ENCODE measurements at regions not wholly inside any gene's neighbourhood (a gene's known extent, or its start where the extent isn't known, plus 50 kb on each side); places are given as distances from the start of the nearest gene placed in this dataset.

DNA sequence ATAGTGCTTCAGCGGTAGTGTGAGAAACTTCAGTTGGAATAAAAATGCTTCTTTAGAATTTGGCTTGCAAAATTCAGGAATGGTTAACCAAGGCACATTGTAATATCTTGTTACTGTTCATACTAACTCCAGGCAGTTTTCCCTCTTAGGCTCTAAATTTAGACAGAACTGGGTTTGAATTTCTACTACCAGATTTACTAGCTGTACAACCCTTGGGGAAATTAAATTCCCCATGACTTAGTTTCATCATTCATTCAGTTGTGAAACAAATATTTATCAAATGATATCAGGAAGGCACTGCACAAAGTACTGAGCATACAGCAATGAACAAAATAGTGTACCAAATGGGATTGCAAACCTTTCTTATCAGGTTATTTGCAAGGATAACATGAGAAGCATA, 135.0 kb upstream of the IL15 start:
- no peak for DNase-seq
- no peak for ATAC-seq
- no peak for FAIRE-seq
- TF ChIP-seq, protein P1, sequence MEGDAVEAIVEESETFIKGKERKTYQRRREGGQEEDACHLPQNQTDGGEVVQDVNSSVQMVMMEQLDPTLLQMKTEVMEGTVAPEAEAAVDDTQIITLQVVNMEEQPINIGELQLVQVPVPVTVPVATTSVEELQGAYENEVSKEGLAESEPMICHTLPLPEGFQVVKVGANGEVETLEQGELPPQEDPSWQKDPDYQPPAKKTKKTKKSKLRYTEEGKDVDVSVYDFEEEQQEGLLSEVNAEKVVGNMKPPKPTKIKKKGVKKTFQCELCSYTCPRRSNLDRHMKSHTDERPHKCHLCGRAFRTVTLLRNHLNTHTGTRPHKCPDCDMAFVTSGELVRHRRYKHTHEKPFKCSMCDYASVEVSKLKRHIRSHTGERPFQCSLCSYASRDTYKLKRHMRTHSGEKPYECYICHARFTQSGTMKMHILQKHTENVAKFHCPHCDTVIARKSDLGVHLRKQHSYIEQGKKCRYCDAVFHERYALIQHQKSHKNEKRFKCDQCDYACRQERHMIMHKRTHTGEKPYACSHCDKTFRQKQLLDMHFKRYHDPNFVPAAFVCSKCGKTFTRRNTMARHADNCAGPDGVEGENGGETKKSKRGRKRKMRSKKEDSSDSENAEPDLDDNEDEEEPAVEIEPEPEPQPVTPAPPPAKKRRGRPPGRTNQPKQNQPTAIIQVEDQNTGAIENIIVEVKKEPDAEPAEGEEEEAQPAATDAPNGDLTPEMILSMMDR (IDR thresholded peaks at IDR 0.05) = no peak
- Histone ChIP-seq H3K4me1 (no peaks in the 10 kb centered on the region), H3K4me3 (no peak overlapping the region), H3K9me3 (no peaks in the 10 kb centered on the region), H3K27me3 (no peaks in the 10 kb centered on the region), H3K27ac (no peak overlapping the region), H3K36me3 (no peaks in the 10 kb centered on the region)
- WGBS, 2 donors = 88 to 94% methylated on average over 1 of the region's 1 CpG
- intact Hi-C loops (cut with DNase I) = no loop called here

DNA sequence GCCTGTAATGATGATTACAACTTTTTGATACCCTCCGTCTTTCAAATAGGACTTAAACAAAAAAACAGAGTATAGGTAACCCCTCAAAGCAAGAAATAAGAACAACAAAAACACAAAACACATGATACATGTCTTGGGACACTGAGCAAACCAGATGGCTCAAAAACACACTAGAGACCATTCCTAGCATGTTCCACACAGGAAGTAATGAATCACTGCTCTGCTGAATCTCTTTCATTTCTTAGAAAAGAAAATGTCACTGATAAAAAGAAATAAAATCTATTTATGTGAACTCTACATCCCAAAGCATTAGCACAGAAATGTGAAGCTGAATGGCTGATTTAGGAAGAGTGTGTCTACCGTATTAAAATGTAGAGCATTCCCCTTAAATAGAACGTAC, 134.5 kb upstream of the IL15 start:
- ATAC-seq (no peak), FAIRE-seq (no peak), DNase-seq (no peak)
- TF ChIP-seq, protein P1 (IDR thresholded peaks at IDR 0.05) = no peak
- H3K27me3 ChIP-seq = no peaks in the 10 kb centered on the region
- intact Hi-C loops (cut with DNase I) = no loop called here
- H3K27ac ChIP-seq = no peak overlapping the region
- no peaks in the 10 kb centered on the region for H3K9me3 ChIP-seq
- H3K4me1 ChIP-seq = no peaks in the 10 kb centered on the region
- WGBS, 2 donors = 88 to 91% methylated on average over 3 of the region's 3 CpGs
- H3K36me3 ChIP-seq = no peaks in the 10 kb centered on the region
- H3K4me3 ChIP-seq = no peak overlapping the region

DNA sequence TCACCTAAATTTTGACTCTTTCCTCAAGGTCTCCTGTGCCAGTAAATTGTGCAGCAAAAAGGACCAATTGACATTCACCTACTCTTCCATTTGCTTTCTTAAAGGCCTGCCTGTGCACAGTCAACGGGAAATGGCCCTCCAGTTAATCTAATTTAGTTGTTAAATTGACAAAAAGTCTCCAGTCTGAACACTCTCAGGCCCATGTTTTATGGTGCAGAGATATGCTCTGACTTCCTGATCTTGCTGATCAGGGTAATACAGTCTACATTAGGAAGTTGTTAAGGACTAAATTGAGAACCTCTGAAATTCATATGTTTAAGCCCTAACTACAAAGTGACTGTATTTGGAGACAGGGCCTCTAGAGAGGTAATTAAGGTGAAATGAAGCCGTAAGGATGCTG, 133.6 kb upstream of the IL15 start:
- TF ChIP-seq, protein P1 (IDR thresholded peaks at IDR 0.05) = no peak
- 87 to 95% methylated on average over 2 of the region's 2 CpGs for WGBS, 2 donors
- intact Hi-C loops (cut with DNase I) = no loop called here

DNA sequence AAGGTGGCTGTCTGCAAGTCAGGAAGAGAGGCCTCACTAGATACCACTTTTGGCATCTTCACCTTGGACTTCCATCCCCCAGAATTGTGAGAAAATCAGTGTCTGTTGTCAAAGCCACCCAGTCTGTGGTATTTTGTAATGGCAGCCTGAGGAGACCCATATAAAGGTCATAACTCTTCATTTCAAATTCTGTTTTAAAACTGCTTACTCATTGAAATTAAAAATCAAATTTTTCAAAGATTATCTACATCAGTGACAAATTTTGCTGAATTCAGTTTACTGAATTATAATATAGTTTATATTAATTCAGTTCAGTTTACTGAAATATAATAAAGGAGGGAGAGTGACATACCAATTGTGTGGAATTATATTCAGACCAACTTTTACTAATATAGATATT, 133.1 kb upstream of the IL15 start:
- intact Hi-C loops (cut with DNase I) = no loop called here
- H3K9me3 ChIP-seq = no peaks in the 10 kb centered on the region
- FAIRE-seq = no peak
- no peak for ATAC-seq
- H3K4me1 ChIP-seq = no peaks in the 10 kb centered on the region
- no peak overlapping the region for H3K4me3 ChIP-seq
- H3K27ac ChIP-seq = no peak overlapping the region
- no peak for DNase-seq
- TF ChIP-seq, protein P1 (IDR thresholded peaks at IDR 0.05) = no peak
- H3K27me3 ChIP-seq = no peaks in the 10 kb centered on the region
- no peaks in the 10 kb centered on the region for H3K36me3 ChIP-seq

More for the DNA sequence above, 133.6 kb upstream of the IL15 start:
- DNase-seq (no peak), ATAC-seq (no peak), FAIRE-seq (no peak)
- Histone ChIP-seq H3K36me3 (no peaks in the 10 kb centered on the region), H3K27ac (no peak overlapping the region), H3K9me3 (no peaks in the 10 kb centered on the region), H3K4me1 (no peaks in the 10 kb centered on the region), H3K4me3 (no peak overlapping the region), H3K27me3 (no peaks in the 10 kb centered on the region)

DNA sequence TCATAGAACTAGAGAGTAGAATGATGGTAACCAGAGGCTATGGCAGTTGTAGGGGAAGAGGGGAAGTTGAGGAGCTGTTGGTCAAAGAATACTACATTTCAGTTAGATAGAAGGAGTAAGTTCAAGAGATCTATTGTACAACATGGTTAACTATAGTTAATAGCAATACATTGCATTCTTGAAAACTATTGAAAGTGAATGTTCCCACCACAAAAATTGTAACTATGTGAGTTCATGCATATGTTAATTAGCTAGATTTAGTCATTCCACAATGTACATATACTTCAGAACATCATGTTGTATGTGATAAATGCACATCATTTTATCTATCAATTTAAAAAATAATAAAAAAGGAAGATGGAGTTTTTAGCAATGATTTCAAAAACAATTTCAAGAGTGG, 125.3 kb upstream of the IL15 start:
- H3K9me3 ChIP-seq = no peaks in the 10 kb centered on the region
- H3K4me1 ChIP-seq = no peaks in the 10 kb centered on the region
- no peak overlapping the region for H3K27ac ChIP-seq
- H3K4me3 ChIP-seq = no peak overlapping the region
- no peak for FAIRE-seq
- TF ChIP-seq, protein P1 (IDR thresholded peaks at IDR 0.05) = no peak
- no peaks in the 10 kb centered on the region for H3K36me3 ChIP-seq
- ATAC-seq = no peak
- no peak for DNase-seq
- intact Hi-C loops (cut with DNase I) = no loop called here
- H3K27me3 ChIP-seq = no peaks in the 10 kb centered on the region
